ENCODE measurements at regions not wholly inside any gene's neighbourhood (a gene's known extent, or its start where the extent isn't known, plus 50 kb on each side); places are given as distances from the start of the nearest gene placed in this dataset.

DNA sequence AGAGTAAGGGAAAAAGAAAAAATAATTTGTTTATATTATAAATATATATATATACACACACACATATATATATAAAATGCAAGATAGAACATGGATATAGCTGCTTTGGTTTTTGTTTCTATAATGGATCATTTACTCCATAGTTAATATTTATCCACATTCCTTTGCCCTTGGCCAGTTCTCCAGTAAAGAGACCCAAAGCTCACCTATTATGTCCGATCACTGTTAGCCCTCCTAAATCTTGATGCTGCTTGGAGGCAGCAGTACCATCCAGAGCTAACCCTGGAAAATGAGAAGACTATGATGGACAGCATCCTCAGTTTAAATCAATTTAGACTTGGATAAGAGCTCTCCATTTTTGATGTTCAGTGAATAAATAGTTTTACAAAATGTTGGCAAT lies 407.7 kb downstream of the PLPP3 start:
- no peak for FAIRE-seq

More for the DNA sequence above, 407.7 kb downstream of the PLPP3 start:
- WGBS (ENCODE audit: low lambda C conversion rate): 7% methylated on average over 1 of the region's 1 CpG
- H3K4me2 ChIP-seq (ENCODE audit: low read depth, low read length): peak overlapping the region; percentile 72; the same call in 1 of the 2 replicates
- H3K9ac ChIP-seq (ENCODE audit: insufficient read depth, low read depth, low read length): no peak overlapping the region
- H3K4me3 ChIP-seq (replicated peaks in 1 of 3; ENCODE audit: insufficient read depth in 1 of 3, low read depth in 2 of 3, low read length in 3 of 3): no peak overlapping the region
- no peak overlapping the region for H2AFZ ChIP-seq (ENCODE audit: low read length)
- ATAC-seq: peak; percentile 60
- CTCF ChIA-PET (ENCODE audit: low intra/inter-chr PET ratio, low total read pairs): no interaction called here
- no peaks in the 10 kb centered on the region for H3K27me3 ChIP-seq (ENCODE audit: control insufficient read depth in 1 of 2, insufficient read depth in 2 of 2, low read length in 2 of 2)
- in situ Hi-C loops (cut with HindIII; ENCODE audit: extremely low pct_ligation_motif_present, low pct_unique_long_range_greater_than_20kb) (no loop called here), intact Hi-C loops (cut with micrococcal nuclease; ENCODE audit: unreplicated experiment) (no loop called here)
- TF ChIP-seq, protein P1, sequence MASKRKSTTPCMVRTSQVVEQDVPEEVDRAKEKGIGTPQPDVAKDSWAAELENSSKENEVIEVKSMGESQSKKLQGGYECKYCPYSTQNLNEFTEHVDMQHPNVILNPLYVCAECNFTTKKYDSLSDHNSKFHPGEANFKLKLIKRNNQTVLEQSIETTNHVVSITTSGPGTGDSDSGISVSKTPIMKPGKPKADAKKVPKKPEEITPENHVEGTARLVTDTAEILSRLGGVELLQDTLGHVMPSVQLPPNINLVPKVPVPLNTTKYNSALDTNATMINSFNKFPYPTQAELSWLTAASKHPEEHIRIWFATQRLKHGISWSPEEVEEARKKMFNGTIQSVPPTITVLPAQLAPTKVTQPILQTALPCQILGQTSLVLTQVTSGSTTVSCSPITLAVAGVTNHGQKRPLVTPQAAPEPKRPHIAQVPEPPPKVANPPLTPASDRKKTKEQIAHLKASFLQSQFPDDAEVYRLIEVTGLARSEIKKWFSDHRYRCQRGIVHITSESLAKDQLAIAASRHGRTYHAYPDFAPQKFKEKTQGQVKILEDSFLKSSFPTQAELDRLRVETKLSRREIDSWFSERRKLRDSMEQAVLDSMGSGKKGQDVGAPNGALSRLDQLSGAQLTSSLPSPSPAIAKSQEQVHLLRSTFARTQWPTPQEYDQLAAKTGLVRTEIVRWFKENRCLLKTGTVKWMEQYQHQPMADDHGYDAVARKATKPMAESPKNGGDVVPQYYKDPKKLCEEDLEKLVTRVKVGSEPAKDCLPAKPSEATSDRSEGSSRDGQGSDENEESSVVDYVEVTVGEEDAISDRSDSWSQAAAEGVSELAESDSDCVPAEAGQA (IDR thresholded peaks at IDR 0.05; ENCODE audit: low read depth): no peak
- TF ChIP-seq, protein P1 (CRISPR knock-in tag; IDR thresholded peaks at IDR 0.05; ENCODE audit: borderline replicate concordance): no peak
- no peak for TF ChIP-seq RFX3 (CRISPR knock-in tag; IDR thresholded peaks at IDR 0.05)
- TF ChIP-seq, protein P2, sequence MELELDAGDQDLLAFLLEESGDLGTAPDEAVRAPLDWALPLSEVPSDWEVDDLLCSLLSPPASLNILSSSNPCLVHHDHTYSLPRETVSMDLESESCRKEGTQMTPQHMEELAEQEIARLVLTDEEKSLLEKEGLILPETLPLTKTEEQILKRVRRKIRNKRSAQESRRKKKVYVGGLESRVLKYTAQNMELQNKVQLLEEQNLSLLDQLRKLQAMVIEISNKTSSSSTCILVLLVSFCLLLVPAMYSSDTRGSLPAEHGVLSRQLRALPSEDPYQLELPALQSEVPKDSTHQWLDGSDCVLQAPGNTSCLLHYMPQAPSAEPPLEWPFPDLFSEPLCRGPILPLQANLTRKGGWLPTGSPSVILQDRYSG (CRISPR knock-in tag; IDR thresholded peaks at IDR 0.05): no peak
- POLR2A ChIA-PET: interaction anchor here (1.3 to 1.8 kb wide), 2 partner anchors 17 to 19 kb away, joined by 5 to 9 read pairs; no protein-coding TSS in a partner anchor
- H3K36me3 ChIP-seq (replicated peaks in 1 of 2; ENCODE audit: control insufficient read depth in 1 of 2, insufficient read depth in 2 of 2, low read length in 2 of 2): no peaks in the 10 kb centered on the region
- H3K27ac ChIP-seq (ENCODE audit: extremely low read length, insufficient read depth, low read length): no peak overlapping the region
- BruUV-seq (replicated peaks): no TSS peak
- no peaks in the 10 kb centered on the region for H3K79me2 ChIP-seq (ENCODE audit: insufficient read depth, low read length)
- H4K20me1 ChIP-seq (ENCODE audit: insufficient read depth, low read length): no peaks in the 10 kb centered on the region
- H3K9me3 ChIP-seq (ENCODE audit: low read length): no peaks in the 10 kb centered on the region
- DNase-seq (ENCODE audit: low spot score): no peak
- peaks cover 18% of the 10 kb centered on the region for H3K4me1 ChIP-seq (ENCODE audit: insufficient read depth, low read length)
